ENCODE measurements at regions not wholly inside any gene's neighbourhood (a gene's known extent, or its start where the extent isn't known, plus 50 kb on each side); places are given as distances from the start of the nearest gene placed in this dataset.

GRCh38 chr4:125828346-125828745 lies 513.6 kb downstream of the FAT4 start:
- DNase-seq: no peak

GRCh38 chr4:125832161-125832560 lies 517.4 kb downstream of the FAT4 start:
- DNase-seq: no peak

- no peak for DNase-seq
Observed at GRCh38 chr4:125836597-125837195, 521.9 kb downstream of the FAT4 start.

- DNase-seq: no peak
Observed at GRCh38 chr4:125837493-125838201, 522.9 kb downstream of the FAT4 start.

GRCh38 chr4:125838202-125838601 lies 523.4 kb downstream of the FAT4 start:
- DNase-seq: no peak

GRCh38 chr4:125838924-125839323 lies 524.2 kb downstream of the FAT4 start:
- no peak for DNase-seq

GRCh38 chr4:125843947-125844346 lies 529.2 kb downstream of the FAT4 start:
- DNase-seq: no peak

- DNase-seq: no peak
Observed at GRCh38 chr4:125847518-125847917, 532.8 kb downstream of the FAT4 start.

GRCh38 chr4:125849869-125850268 lies 535.1 kb downstream of the FAT4 start:
- DNase-seq: peak; percentile 41

- DNase-seq: no peak
Observed at GRCh38 chr4:125891597-125892258, 577.0 kb downstream of the FAT4 start.

- no peak for DNase-seq
Observed at GRCh38 chr4:125904802-125905201, 590.0 kb downstream of the FAT4 start.

- DNase-seq: no peak
Observed at GRCh38 chr4:125911058-125911457, 596.3 kb downstream of the FAT4 start.

GRCh38 chr4:125911481-125911880 lies 596.7 kb downstream of the FAT4 start:
- DNase-seq: no peak

- no peak for DNase-seq
Observed at GRCh38 chr4:125917559-125917958, 602.8 kb downstream of the FAT4 start.

- DNase-seq: no peak
Observed at GRCh38 chr4:125928652-125929051, 613.9 kb downstream of the FAT4 start.

- no peak for DNase-seq
Observed at GRCh38 chr4:125938541-125938940, 623.8 kb downstream of the FAT4 start.

GRCh38 chr4:125940426-125940825 lies 625.7 kb downstream of the FAT4 start:
- no peak for DNase-seq

GRCh38 chr4:125944966-125945365 lies 630.2 kb downstream of the FAT4 start:
- no peak for DNase-seq

GRCh38 chr4:125948021-125948420 lies 633.3 kb downstream of the FAT4 start:
- DNase-seq: no peak

GRCh38 chr4:125951261-125951887 lies 636.6 kb downstream of the FAT4 start:
- no peak for DNase-seq

- DNase-seq: no peak
Observed at GRCh38 chr4:125952631-125953030, 637.9 kb downstream of the FAT4 start.

GRCh38 chr4:125956276-125956675 lies 641.5 kb downstream of the FAT4 start:
- no peak for DNase-seq

GRCh38 chr4:125958519-125958918 lies 643.8 kb downstream of the FAT4 start:
- DNase-seq: no peak

- no peak for DNase-seq
Observed at GRCh38 chr4:125961626-125962025, 646.9 kb downstream of the FAT4 start.
